OCI-LY7 (cell line): ENCODE measurements at regions not wholly inside any gene's neighbourhood (a gene's known extent, or its start where the extent isn't known, plus 50 kb on each side); places are given as distances from the start of the nearest gene placed in this dataset.

Experiments
- BruUV-seq: library from RNA; stranded (reverse); fragments of 400-500 nt; replicated peaks from 2 replicates; lab custom pipeline; 2021; lab: Mats Ljungman, UMichigan
- CTCF ChIA-PET: fragments of 300-600 bp; sonication (Branson Sonifier 250); formaldehyde crosslinking; loops from one replicate; lab custom pipeline; 2022; ENCODE audit warnings: antibody characterized with exemption; ENCODE audit not compliant: unreplicated experiment; lab: Charles Lee
- POLR2A ChIA-PET: fragments of 300-600 bp; sonication (Branson Sonifier 250); formaldehyde crosslinking; loops from one replicate; lab custom pipeline; 2022; ENCODE audit warnings: antibody characterized with exemption; lab: Charles Lee
- DNase-seq: peaks from one replicate; pipeline ENCODE4 v3.0.0-alpha.2; 2015; ENCODE audit warnings: low spot score
- H2AFZ ChIP-seq: fragments of 200-600 bp; sonication (generic), shearing (Covaris generic); 2 replicates; pipeline ENCODE4 v1.6.1; 2014; ENCODE audit warnings: mild to moderate bottlenecking, antibody characterized with exemption, low read length, moderate library complexity
- H3K27ac ChIP-seq: fragments of 200-600 bp; sonication (generic); 2 replicates; pipeline ENCODE4 v1.5.1; 2014; ENCODE audit warnings: mixed run types, low read depth, mild to moderate bottlenecking, moderate library complexity, low read length, inconsistent platforms; ENCODE audit not compliant: poor library complexity, severe bottlenecking
- H3K36me3 ChIP-seq: fragments of 200-600 bp; sonication (generic); 2 replicates; pipeline ENCODE4 v1.6.1; 2014; ENCODE audit warnings: mild to moderate bottlenecking, antibody characterized with exemption, low read length, moderate library complexity, mixed read lengths; ENCODE audit not compliant: insufficient read depth
- H3K4me1 ChIP-seq: fragments of 200-600 bp; sonication (generic); 2 replicates; pipeline ENCODE4 v1.5.1; 2014; ENCODE audit warnings: mild to moderate bottlenecking, low read length; ENCODE audit not compliant: insufficient read depth, poor library complexity, severe bottlenecking
- H3K4me2 ChIP-seq: fragments of 200-600 bp; sonication (generic); 2 replicates; pipeline ENCODE4 v1.6.1; 2014; ENCODE audit warnings: mild to moderate bottlenecking, low read length
- H3K4me3 ChIP-seq: fragments of 200-600 bp; sonication (generic); 2 replicates; pipeline ENCODE4 v1.5.1; 2014; ENCODE audit warnings: mild to moderate bottlenecking, low read depth, low read length; ENCODE audit not compliant: poor library complexity, severe bottlenecking
- H3K79me2 ChIP-seq: fragments of 200-600 bp; sonication (generic); 2 replicates; pipeline ENCODE4 v1.6.1; 2016; ENCODE audit warnings: low read depth, mild to moderate bottlenecking, low read length, moderate library complexity, mixed read lengths; ENCODE audit not compliant: insufficient read depth
- H3K9me2 ChIP-seq: fragments of 200-600 bp; sonication (generic); 2 replicates; pipeline ENCODE4 v1.6.1; 2016; ENCODE audit warnings: mild to moderate bottlenecking, low read length, mixed read lengths; ENCODE audit not compliant: insufficient read depth
- H3K9me3 ChIP-seq: fragments of 200-600 bp; sonication (generic); 2 replicates; pipeline ENCODE4 v1.6.1; 2014; ENCODE audit warnings: mild to moderate bottlenecking, mixed run types, low read length, mixed read lengths
- H4K20me1 ChIP-seq: fragments of 200-600 bp; sonication (generic); 2 replicates; pipeline ENCODE4 v1.6.1; 2014; ENCODE audit warnings: mild to moderate bottlenecking, antibody characterized with exemption, low read length, moderate library complexity, mixed read lengths; ENCODE audit not compliant: insufficient read depth
- EZH2phosphoT487 ChIP-seq: fragments of 200-600 bp; sonication (generic); IDR thresholded peaks from 2 replicates; pipeline ENCODE4 v1.6.1; 2018; ENCODE audit warnings: low read depth, borderline replicate concordance, mild to moderate bottlenecking, mixed run types, antibody characterized with exemption, low read length, moderate library complexity, mixed read lengths
- intact Hi-C: fragments of 100-400 bp; cut with micrococcal nuclease; formaldehyde crosslinking; loops from one replicate; pipeline ENCODE4 v1.10.0; 2022; ENCODE audit not compliant: unreplicated experiment
- TF ChIP-seq, protein P1 (sequence below): fragments of 200-600 bp; sonication (generic); conservative IDR thresholded peaks from 2 replicates; pipeline ENCODE4 v1.5.1; 2014; ENCODE audit warnings: mild to moderate bottlenecking, antibody characterized with exemption, low read length, moderate library complexity, mixed read lengths

DNA sequence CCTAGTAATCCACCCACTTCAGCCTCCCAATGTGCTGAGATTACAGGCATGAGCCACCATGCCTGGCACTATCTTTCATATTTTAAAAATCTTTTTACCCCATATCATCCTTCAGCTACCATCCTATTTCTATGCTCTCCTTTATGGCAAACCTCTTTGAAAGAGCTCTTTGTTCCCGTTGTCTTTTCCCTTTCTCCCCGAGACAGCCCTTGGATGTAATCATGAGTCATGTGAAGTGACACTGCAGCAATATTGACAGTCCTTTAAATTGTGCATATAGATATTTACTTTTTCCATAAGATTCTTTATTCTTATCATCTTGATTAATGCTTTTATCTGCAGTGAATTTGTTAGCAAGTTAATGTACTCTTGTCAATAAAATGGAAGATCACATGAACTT, 286.6 kb downstream of the ANKRD7 start:
- DNase-seq, result no peak
- no peaks in the 10 kb centered on the region for H3K79me2 ChIP-seq
- no peaks in the 10 kb centered on the region for H3K9me2 ChIP-seq
- ChIA-PET POLR2A (no interaction called here), CTCF (no interaction called here)
- no TSS peak for BruUV-seq
- H3K4me2 ChIP-seq, result no peak overlapping the region
- no peak overlapping the region for H3K27ac ChIP-seq
- intact Hi-C loops, result no loop called here
- no peak overlapping the region for H2AFZ ChIP-seq
- H3K4me1 ChIP-seq, result no peaks in the 10 kb centered on the region
- H4K20me1 ChIP-seq, result no peaks in the 10 kb centered on the region
- no peaks in the 10 kb centered on the region for H3K9me3 ChIP-seq
- no peak for TF ChIP-seq EZH2phosphoT487
- TF ChIP-seq, protein P1, sequence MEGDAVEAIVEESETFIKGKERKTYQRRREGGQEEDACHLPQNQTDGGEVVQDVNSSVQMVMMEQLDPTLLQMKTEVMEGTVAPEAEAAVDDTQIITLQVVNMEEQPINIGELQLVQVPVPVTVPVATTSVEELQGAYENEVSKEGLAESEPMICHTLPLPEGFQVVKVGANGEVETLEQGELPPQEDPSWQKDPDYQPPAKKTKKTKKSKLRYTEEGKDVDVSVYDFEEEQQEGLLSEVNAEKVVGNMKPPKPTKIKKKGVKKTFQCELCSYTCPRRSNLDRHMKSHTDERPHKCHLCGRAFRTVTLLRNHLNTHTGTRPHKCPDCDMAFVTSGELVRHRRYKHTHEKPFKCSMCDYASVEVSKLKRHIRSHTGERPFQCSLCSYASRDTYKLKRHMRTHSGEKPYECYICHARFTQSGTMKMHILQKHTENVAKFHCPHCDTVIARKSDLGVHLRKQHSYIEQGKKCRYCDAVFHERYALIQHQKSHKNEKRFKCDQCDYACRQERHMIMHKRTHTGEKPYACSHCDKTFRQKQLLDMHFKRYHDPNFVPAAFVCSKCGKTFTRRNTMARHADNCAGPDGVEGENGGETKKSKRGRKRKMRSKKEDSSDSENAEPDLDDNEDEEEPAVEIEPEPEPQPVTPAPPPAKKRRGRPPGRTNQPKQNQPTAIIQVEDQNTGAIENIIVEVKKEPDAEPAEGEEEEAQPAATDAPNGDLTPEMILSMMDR, result no peak
- H3K36me3 ChIP-seq, result no peaks in the 10 kb centered on the region
- no peak overlapping the region for H3K4me3 ChIP-seq

DNA sequence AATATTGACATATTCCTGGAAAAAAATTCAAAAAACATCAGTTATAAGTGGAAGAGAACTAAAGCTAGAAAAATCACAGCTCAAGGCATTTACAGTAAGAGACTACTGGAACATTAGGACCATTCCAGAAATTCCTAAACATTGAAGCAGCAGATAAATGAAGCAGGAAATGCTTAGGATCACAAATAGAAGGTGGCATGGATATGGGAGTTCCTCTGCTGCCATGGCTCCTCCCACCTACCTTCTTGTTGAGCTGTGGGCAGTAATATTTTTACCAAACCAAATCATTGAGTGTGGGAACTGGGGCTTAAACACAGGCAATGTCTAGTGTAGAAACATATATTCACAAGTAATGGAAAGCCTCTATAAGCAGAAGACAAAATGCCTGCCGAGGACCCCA, 292.8 kb downstream of the ANKRD7 start:
- Histone ChIP-seq H2AFZ (no peak overlapping the region), H3K4me3 (no peak overlapping the region), H3K4me1 (no peaks in the 10 kb centered on the region), H3K27ac (no peak overlapping the region), H3K4me2 (no peak overlapping the region), H3K79me2 (no peaks in the 10 kb centered on the region), H3K9me3 (no peaks in the 10 kb centered on the region), H4K20me1 (no peaks in the 10 kb centered on the region), H3K36me3 (no peaks in the 10 kb centered on the region), H3K9me2 (no peaks in the 10 kb centered on the region)
- POLR2A ChIA-PET, result no interaction called here
- TF ChIP-seq EZH2phosphoT487, result no peak
- TF ChIP-seq, protein P1, result no peak
- no peak for DNase-seq
- intact Hi-C loops, result no loop called here
- CTCF ChIA-PET, result no interaction called here
- no TSS peak for BruUV-seq

DNA sequence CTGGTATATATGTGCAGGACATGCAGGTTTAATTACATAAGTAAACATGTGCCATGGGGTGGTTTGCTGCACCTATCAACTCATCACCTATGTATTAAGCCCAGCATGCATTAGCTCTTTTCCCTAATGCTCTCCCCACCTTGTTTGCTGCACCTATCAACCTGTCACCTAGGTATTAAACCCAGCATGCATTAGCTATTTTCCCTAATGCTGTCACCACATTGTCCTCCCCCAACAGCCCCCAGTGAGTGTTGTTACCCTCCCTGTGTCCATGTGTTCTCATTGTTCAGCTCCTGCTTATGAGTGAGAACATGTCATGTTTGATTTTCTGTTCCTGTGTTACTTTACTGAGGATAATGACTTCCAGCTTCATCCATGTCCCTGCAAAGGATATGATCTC, 300.5 kb downstream of the ANKRD7 start:
- Histone ChIP-seq H3K36me3 (no peaks in the 10 kb centered on the region), H3K4me3 (no peak overlapping the region), H4K20me1 (no peaks in the 10 kb centered on the region), H2AFZ (no peak overlapping the region), H3K4me2 (no peak overlapping the region), H3K27ac (no peak overlapping the region), H3K9me3 (no peaks in the 10 kb centered on the region), H3K9me2 (no peaks in the 10 kb centered on the region), H3K4me1 (no peaks in the 10 kb centered on the region), H3K79me2 (no peaks in the 10 kb centered on the region)
- CTCF ChIA-PET, result interaction anchor here (0.6 kb wide), 1 partner anchor 21 kb away, joined by 4 read pairs; no protein-coding TSS in a partner anchor
- BruUV-seq, result no TSS peak
- DNase-seq, result no peak
- POLR2A ChIA-PET, result no interaction called here
- intact Hi-C loops, result no loop called here
- TF ChIP-seq EZH2phosphoT487, result no peak
- TF ChIP-seq, protein P1, result no peak
